OCI-LY7 (cell line): ENCODE measurements at regions not wholly inside any gene's neighbourhood (a gene's known extent, or its start where the extent isn't known, plus 50 kb on each side); places are given as distances from the start of the nearest gene placed in this dataset.

ENCODE experiments used
- BruUV-seq: library from RNA; stranded (reverse); fragments of 400-500 nt; replicated peaks from 2 replicates; lab custom pipeline; 2021; lab: Mats Ljungman, UMichigan
- CTCF ChIA-PET: fragments of 300-600 bp; sonication (Branson Sonifier 250); formaldehyde crosslinking; loops from one replicate; lab custom pipeline; 2022; ENCODE audit warnings: antibody characterized with exemption; ENCODE audit not compliant: unreplicated experiment; lab: Charles Lee
- POLR2A ChIA-PET: fragments of 300-600 bp; sonication (Branson Sonifier 250); formaldehyde crosslinking; loops from one replicate; lab custom pipeline; 2022; ENCODE audit warnings: antibody characterized with exemption; lab: Charles Lee
- DNase-seq: peaks from one replicate; pipeline ENCODE4 v3.0.0-alpha.2; 2015; ENCODE audit warnings: low spot score
- H2AFZ ChIP-seq: fragments of 200-600 bp; sonication (generic), shearing (Covaris generic); 2 replicates; pipeline ENCODE4 v1.6.1; 2014; ENCODE audit warnings: mild to moderate bottlenecking, antibody characterized with exemption, low read length, moderate library complexity
- H3K27ac ChIP-seq: fragments of 200-600 bp; sonication (generic); 2 replicates; pipeline ENCODE4 v1.5.1; 2014; ENCODE audit warnings: mixed run types, low read depth, mild to moderate bottlenecking, moderate library complexity, low read length, inconsistent platforms; ENCODE audit not compliant: poor library complexity, severe bottlenecking
- H3K36me3 ChIP-seq: fragments of 200-600 bp; sonication (generic); 2 replicates; pipeline ENCODE4 v1.6.1; 2014; ENCODE audit warnings: mild to moderate bottlenecking, antibody characterized with exemption, low read length, moderate library complexity, mixed read lengths; ENCODE audit not compliant: insufficient read depth
- H3K4me1 ChIP-seq: fragments of 200-600 bp; sonication (generic); 2 replicates; pipeline ENCODE4 v1.5.1; 2014; ENCODE audit warnings: mild to moderate bottlenecking, low read length; ENCODE audit not compliant: insufficient read depth, poor library complexity, severe bottlenecking
- H3K4me2 ChIP-seq: fragments of 200-600 bp; sonication (generic); 2 replicates; pipeline ENCODE4 v1.6.1; 2014; ENCODE audit warnings: mild to moderate bottlenecking, low read length
- H3K4me3 ChIP-seq: fragments of 200-600 bp; sonication (generic); 2 replicates; pipeline ENCODE4 v1.5.1; 2014; ENCODE audit warnings: mild to moderate bottlenecking, low read depth, low read length; ENCODE audit not compliant: poor library complexity, severe bottlenecking
- H3K79me2 ChIP-seq: fragments of 200-600 bp; sonication (generic); 2 replicates; pipeline ENCODE4 v1.6.1; 2016; ENCODE audit warnings: low read depth, mild to moderate bottlenecking, low read length, moderate library complexity, mixed read lengths; ENCODE audit not compliant: insufficient read depth
- H3K9me2 ChIP-seq: fragments of 200-600 bp; sonication (generic); 2 replicates; pipeline ENCODE4 v1.6.1; 2016; ENCODE audit warnings: mild to moderate bottlenecking, low read length, mixed read lengths; ENCODE audit not compliant: insufficient read depth
- H3K9me3 ChIP-seq: fragments of 200-600 bp; sonication (generic); 2 replicates; pipeline ENCODE4 v1.6.1; 2014; ENCODE audit warnings: mild to moderate bottlenecking, mixed run types, low read length, mixed read lengths
- H4K20me1 ChIP-seq: fragments of 200-600 bp; sonication (generic); 2 replicates; pipeline ENCODE4 v1.6.1; 2014; ENCODE audit warnings: mild to moderate bottlenecking, antibody characterized with exemption, low read length, moderate library complexity, mixed read lengths; ENCODE audit not compliant: insufficient read depth
- CTCF ChIP-seq: fragments of 200-600 bp; sonication (generic); conservative IDR thresholded peaks from 2 replicates; pipeline ENCODE4 v1.5.1; 2014; ENCODE audit warnings: mild to moderate bottlenecking, antibody characterized with exemption, low read length, moderate library complexity, mixed read lengths
- EZH2phosphoT487 ChIP-seq: fragments of 200-600 bp; sonication (generic); IDR thresholded peaks from 2 replicates; pipeline ENCODE4 v1.6.1; 2018; ENCODE audit warnings: low read depth, borderline replicate concordance, mild to moderate bottlenecking, mixed run types, antibody characterized with exemption, low read length, moderate library complexity, mixed read lengths
- intact Hi-C: fragments of 100-400 bp; cut with micrococcal nuclease; formaldehyde crosslinking; loops from one replicate; pipeline ENCODE4 v1.10.0; 2022; ENCODE audit not compliant: unreplicated experiment

GRCh38 chr6:98203170-98203806, 631.1 kb upstream of the POU3F2 start:
- intact Hi-C loops: no loop called here
- TF ChIP-seq EZH2phosphoT487 (no peak), CTCF (no peak)
- Histone ChIP-seq H3K4me3 (no peak overlapping the region), H3K9me2 (no peaks in the 10 kb centered on the region), H3K27ac (no peak overlapping the region), H3K4me2 (no peak overlapping the region), H3K36me3 (no peaks in the 10 kb centered on the region), H3K4me1 (no peaks in the 10 kb centered on the region), H3K9me3 (no peaks in the 10 kb centered on the region), H3K79me2 (no peaks in the 10 kb centered on the region), H2AFZ (no peak overlapping the region), H4K20me1 (no peaks in the 10 kb centered on the region)
- POLR2A ChIA-PET: no interaction called here
- CTCF ChIA-PET: no interaction called here
- BruUV-seq: no TSS peak
- DNase-seq: no peak

- BruUV-seq: no TSS peak
- POLR2A ChIA-PET: no interaction called here
- H3K79me2 ChIP-seq: no peaks in the 10 kb centered on the region
- no peak overlapping the region for H3K4me3 ChIP-seq
- TF ChIP-seq EZH2phosphoT487: no peak
- no peak for TF ChIP-seq CTCF
- no peak overlapping the region for H2AFZ ChIP-seq
- intact Hi-C loops: no loop called here
- no peaks in the 10 kb centered on the region for H3K9me3 ChIP-seq
- H4K20me1 ChIP-seq: no peaks in the 10 kb centered on the region
- no peak overlapping the region for H3K4me2 ChIP-seq
- DNase-seq: no peak
- no peaks in the 10 kb centered on the region for H3K4me1 ChIP-seq
- CTCF ChIA-PET: no interaction called here
- H3K36me3 ChIP-seq: no peaks in the 10 kb centered on the region
- H3K27ac ChIP-seq: no peak overlapping the region
- H3K9me2 ChIP-seq: no peaks in the 10 kb centered on the region
Observed at GRCh38 chr6:98212468-98212867, 621.9 kb upstream of the POU3F2 start.

- no peak overlapping the region for H3K4me2 ChIP-seq
- intact Hi-C loops: no loop called here
- ChIA-PET POLR2A (interaction anchor here (0.7 kb wide), 1 partner anchor 901 kb away, joined by 3 read pairs; no protein-coding TSS in a partner anchor), CTCF (no interaction called here)
- H3K79me2 ChIP-seq: no peaks in the 10 kb centered on the region
- H3K4me1 ChIP-seq: no peaks in the 10 kb centered on the region
- H3K9me3 ChIP-seq: no peaks in the 10 kb centered on the region
- no peaks in the 10 kb centered on the region for H4K20me1 ChIP-seq
- no peak overlapping the region for H3K27ac ChIP-seq
- H2AFZ ChIP-seq: no peak overlapping the region
- no peaks in the 10 kb centered on the region for H3K36me3 ChIP-seq
- no peak overlapping the region for H3K4me3 ChIP-seq
- TF ChIP-seq EZH2phosphoT487: no peak
- TF ChIP-seq CTCF: no peak
- BruUV-seq: no TSS peak
- no peaks in the 10 kb centered on the region for H3K9me2 ChIP-seq
- DNase-seq: no peak
Observed at GRCh38 chr6:98215531-98215930, 618.8 kb upstream of the POU3F2 start.
